ENCODE measurements at regions not wholly inside any gene's neighbourhood (a gene's known extent, or its start where the extent isn't known, plus 50 kb on each side); places are given as distances from the start of the nearest gene placed in this dataset.

- TF ChIP-seq, protein P1, sequence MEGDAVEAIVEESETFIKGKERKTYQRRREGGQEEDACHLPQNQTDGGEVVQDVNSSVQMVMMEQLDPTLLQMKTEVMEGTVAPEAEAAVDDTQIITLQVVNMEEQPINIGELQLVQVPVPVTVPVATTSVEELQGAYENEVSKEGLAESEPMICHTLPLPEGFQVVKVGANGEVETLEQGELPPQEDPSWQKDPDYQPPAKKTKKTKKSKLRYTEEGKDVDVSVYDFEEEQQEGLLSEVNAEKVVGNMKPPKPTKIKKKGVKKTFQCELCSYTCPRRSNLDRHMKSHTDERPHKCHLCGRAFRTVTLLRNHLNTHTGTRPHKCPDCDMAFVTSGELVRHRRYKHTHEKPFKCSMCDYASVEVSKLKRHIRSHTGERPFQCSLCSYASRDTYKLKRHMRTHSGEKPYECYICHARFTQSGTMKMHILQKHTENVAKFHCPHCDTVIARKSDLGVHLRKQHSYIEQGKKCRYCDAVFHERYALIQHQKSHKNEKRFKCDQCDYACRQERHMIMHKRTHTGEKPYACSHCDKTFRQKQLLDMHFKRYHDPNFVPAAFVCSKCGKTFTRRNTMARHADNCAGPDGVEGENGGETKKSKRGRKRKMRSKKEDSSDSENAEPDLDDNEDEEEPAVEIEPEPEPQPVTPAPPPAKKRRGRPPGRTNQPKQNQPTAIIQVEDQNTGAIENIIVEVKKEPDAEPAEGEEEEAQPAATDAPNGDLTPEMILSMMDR (IDR thresholded peaks at IDR 0.05), result no peak
- no peak for TF ChIP-seq POLR2AphosphoS5 (IDR thresholded peaks at IDR 0.05; ENCODE audit: insufficient read depth in 1 of 2, low read depth in 1 of 2)
Measured at GRCh38 chr15:62798536-62798935, 244.0 kb upstream of the TPM1 start.
